Osteoblast (primary cell): ENCODE measurements at regions not wholly inside any gene's neighbourhood (a gene's known extent, or its start where the extent isn't known, plus 50 kb on each side); places are given as distances from the start of the nearest gene placed in this dataset.

ENCODE experiments used
- DNase-seq: peaks from one replicate; pipeline ENCODE4 v3.0.0; 2011; ENCODE audit warnings: low spot score, mixed read lengths; ENCODE audit not compliant: insufficient read length; ENCODE audit errors: missing footprints
- H2AFZ ChIP-seq: 2 replicates; pipeline ENCODE4 v1.6.0; 2011; ENCODE audit warnings: mild to moderate bottlenecking, low read length
- H3K27ac ChIP-seq: 2 replicates; pipeline ENCODE4 v1.5.1; 2011; ENCODE audit warnings: mild to moderate bottlenecking, low read depth, low read length, moderate library complexity
- H3K27me3 ChIP-seq: 2 replicates; pipeline ENCODE4 v1.6.0; 2012; ENCODE audit warnings: mild to moderate bottlenecking, control low read depth, inconsistent platforms, low read length, moderate library complexity; ENCODE audit not compliant: insufficient read depth
- H3K36me3 ChIP-seq: 2 replicates; pipeline ENCODE4 v1.5.1; 2011; ENCODE audit warnings: mild to moderate bottlenecking, low read length, control low read depth, moderate library complexity; ENCODE audit not compliant: insufficient read depth
- H3K4me1 ChIP-seq: 2 replicates; pipeline ENCODE4 v1.5.1; 2011; ENCODE audit warnings: mild to moderate bottlenecking, low read length, control low read depth, moderate library complexity; ENCODE audit not compliant: insufficient read depth
- H3K4me2 ChIP-seq: 2 replicates; pipeline ENCODE4 v1.6.0; 2011; ENCODE audit warnings: mild to moderate bottlenecking, low read length; ENCODE audit not compliant: insufficient read depth
- H3K4me3 ChIP-seq: fragments of 200-600 bp; sonication (generic); 3 replicates; pipeline ENCODE4 v1.5.1; 2012; ENCODE audit warnings: mild to moderate bottlenecking, low read length, inconsistent platforms; ENCODE audit not compliant: insufficient read depth
- H3K79me2 ChIP-seq: 2 replicates; pipeline ENCODE4 v1.6.0; 2012; ENCODE audit warnings: mild to moderate bottlenecking, low read length, control low read depth, inconsistent platforms; ENCODE audit not compliant: insufficient read depth
- H3K9me3 ChIP-seq: 2 replicates; pipeline ENCODE4 v1.5.1; 2011; ENCODE audit warnings: low read depth, low read length, control low read depth
- H4K20me1 ChIP-seq: 2 replicates; pipeline ENCODE4 v1.6.0; 2012; ENCODE audit warnings: mild to moderate bottlenecking, low read length, control low read depth; ENCODE audit not compliant: insufficient read depth
- CTCF ChIP-seq: IDR thresholded peaks from 2 replicates; pipeline ENCODE4 v1.5.1; 2011; ENCODE audit warnings: mild to moderate bottlenecking, low read depth, low read length, moderate library complexity; ENCODE audit errors: extremely low read depth

GRCh38 chr4:8760561-8760960, 111.1 kb downstream of the HMX1 start:
- Histone ChIP-seq H3K27me3 (no peaks in the 10 kb centered on the region), H3K9me3 (no peaks in the 10 kb centered on the region), H3K36me3 (no peaks in the 10 kb centered on the region), H3K79me2 (no peaks in the 10 kb centered on the region), H3K4me3 (no peak overlapping the region), H2AFZ (no peak overlapping the region), H3K4me2 (no peak overlapping the region), H4K20me1 (no peaks in the 10 kb centered on the region), H3K27ac (no peak overlapping the region), H3K4me1 (no peaks in the 10 kb centered on the region)
- TF ChIP-seq CTCF = no peak
- peak; percentile 41 for DNase-seq

DNA sequence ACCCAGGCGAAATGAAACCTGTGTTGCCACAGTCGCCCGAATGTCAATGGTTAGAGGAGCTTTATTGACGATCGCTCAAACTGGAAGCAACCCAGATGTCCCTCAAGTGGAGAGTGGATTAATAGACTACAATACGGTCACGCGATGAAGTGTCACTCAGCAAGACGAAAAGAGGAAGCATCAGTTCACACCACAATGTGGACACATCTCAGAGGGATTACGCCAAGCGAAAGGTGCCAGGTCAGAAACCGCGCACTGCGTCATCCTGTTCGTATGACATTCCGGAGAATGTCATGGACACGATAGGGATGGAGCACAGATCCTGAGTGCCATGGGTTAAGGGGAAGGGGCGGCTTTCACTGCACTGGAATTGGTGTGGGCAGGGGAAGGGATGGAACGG, 111.7 kb downstream of the HMX1 start:
- no peaks in the 10 kb centered on the region for H4K20me1 ChIP-seq
- H3K4me2 ChIP-seq = no peak overlapping the region
- H3K9me3 ChIP-seq = no peaks in the 10 kb centered on the region
- no peak overlapping the region for H2AFZ ChIP-seq
- H3K36me3 ChIP-seq = no peaks in the 10 kb centered on the region
- no peaks in the 10 kb centered on the region for H3K4me1 ChIP-seq
- TF ChIP-seq CTCF = no peak
- H3K79me2 ChIP-seq = no peaks in the 10 kb centered on the region
- no peak overlapping the region for H3K27ac ChIP-seq
- no peak overlapping the region for H3K4me3 ChIP-seq
- H3K27me3 ChIP-seq = no peaks in the 10 kb centered on the region
- peak; percentile 1 for DNase-seq

DNA sequence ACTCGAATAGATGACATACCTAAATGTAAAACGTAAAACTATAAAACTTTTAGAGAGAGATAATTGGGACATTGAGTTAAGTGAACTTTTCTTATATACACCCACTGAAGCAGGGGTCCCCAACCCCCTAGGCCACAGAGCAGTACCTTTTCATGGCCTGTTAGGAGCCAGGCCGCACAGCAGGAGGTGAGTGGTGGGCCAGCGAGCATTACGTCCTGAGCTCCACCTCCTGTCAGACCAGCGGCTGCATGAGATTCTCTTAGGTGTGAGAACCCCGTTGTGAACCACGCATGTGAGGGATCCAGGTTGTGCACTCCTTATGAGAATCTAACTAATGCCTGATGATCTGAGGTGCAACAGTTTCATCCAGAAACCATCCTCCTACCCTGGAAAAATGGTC, 114.8 kb downstream of the HMX1 start:
- Histone ChIP-seq H3K27me3 (no peaks in the 10 kb centered on the region), H3K4me3 (no peak overlapping the region), H3K4me2 (no peak overlapping the region), H3K9me3 (no peaks in the 10 kb centered on the region), H2AFZ (no peak overlapping the region), H4K20me1 (no peaks in the 10 kb centered on the region), H3K36me3 (no peaks in the 10 kb centered on the region), H3K27ac (no peak overlapping the region), H3K79me2 (no peaks in the 10 kb centered on the region), H3K4me1 (no peaks in the 10 kb centered on the region)
- TF ChIP-seq CTCF = no peak
- no peak for DNase-seq

DNA sequence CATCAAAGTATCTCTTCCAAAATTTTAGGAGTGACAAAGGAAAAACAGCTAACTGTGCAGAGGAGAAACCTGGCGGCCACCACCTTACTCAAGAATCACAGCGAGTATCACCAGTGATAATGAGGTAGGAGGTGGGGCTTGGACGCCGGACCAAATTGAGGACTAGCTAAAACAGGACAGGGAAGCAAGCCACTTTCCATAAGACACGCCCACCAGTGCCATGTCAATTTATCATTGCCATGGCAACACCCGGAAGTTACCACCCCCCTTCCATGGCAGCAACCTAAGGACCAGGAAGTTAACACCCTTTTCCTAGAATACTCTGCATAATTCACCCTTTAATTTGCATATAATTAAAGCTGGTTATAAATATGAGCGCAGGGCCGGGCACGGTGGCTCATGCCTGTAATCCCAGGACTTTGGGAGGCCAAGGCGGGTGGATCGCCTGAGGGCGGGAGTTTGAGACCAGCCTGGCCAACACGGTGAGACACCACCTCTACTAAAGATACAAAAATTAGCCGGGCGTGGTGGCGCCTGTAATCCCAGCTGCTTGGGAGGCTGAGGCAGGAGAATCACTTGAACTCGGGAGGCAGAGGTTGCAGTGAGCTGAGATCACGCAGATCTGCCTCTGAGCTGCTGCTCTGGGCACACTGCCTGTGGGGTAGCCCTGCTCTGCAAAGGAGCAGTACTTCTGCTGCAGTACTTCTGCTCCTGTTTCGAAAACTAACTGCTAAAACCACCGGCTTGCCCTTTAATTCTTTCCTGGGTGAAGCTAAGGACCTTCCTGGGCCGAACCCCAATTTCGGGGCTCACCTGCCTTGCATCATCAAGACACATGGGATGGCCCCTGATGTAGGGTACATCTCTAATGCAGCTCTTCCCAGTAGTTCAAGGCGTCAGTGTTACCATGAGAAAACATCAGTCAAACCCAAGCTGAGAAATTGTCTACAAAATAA, 116.7 kb downstream of the HMX1 start:
- no peak overlapping the region for H3K27ac ChIP-seq
- DNase-seq = peak; percentile 13

More for the DNA sequence above, 116.7 kb downstream of the HMX1 start:
- Histone ChIP-seq H2AFZ (no peak overlapping the region), H3K79me2 (no peaks in the 10 kb centered on the region), H4K20me1 (no peaks in the 10 kb centered on the region), H3K27me3 (no peaks in the 10 kb centered on the region), H3K4me3 (no peak overlapping the region), H3K4me2 (no peak overlapping the region), H3K9me3 (no peaks in the 10 kb centered on the region), H3K4me1 (no peaks in the 10 kb centered on the region), H3K36me3 (no peaks in the 10 kb centered on the region)
- TF ChIP-seq CTCF = no peak
